Activated CD4-positive, alpha-beta T cell treated with anti-CD3 and anti-CD28 coated beads, Interleukin-2, amount 10 ng/mL, durations not matched to agents 24 days and 14 days (primary cell): ENCODE measurements at regions not wholly inside any gene's neighbourhood (a gene's known extent, or its start where the extent isn't known, plus 50 kb on each side); places are given as distances from the start of the nearest gene placed in this dataset.
"Not testable (repeated sequence)": the region's sequence is repeated elsewhere in the genome, so short reads cannot be mapped to it uniquely, and the experiment has no call there.

Experiments
- DNase-seq: peaks from one replicate; pipeline ENCODE4 v3.0.0; 2022
- H3K27ac Mint-ChIP-seq: one replicate; pipeline ENCODE4 v1.8.0; 2022; ENCODE audit warnings: mild to moderate bottlenecking, mixed read lengths
- H3K27me3 Mint-ChIP-seq: one replicate; pipeline ENCODE4 v1.8.0; 2022; ENCODE audit warnings: mixed read lengths
- H3K36me3 Mint-ChIP-seq: one replicate; pipeline ENCODE4 v1.8.0; 2022; ENCODE audit warnings: low read depth, mild to moderate bottlenecking, mixed read lengths
- H3K4me1 Mint-ChIP-seq: one replicate; pipeline ENCODE4 v1.8.0; 2021; ENCODE audit warnings: mixed read lengths
- H3K4me3 Mint-ChIP-seq: one replicate; pipeline ENCODE4 v1.8.0; 2022; ENCODE audit warnings: mild to moderate bottlenecking, moderate library complexity, mixed read lengths
- H3K9me3 Mint-ChIP-seq: one replicate; pipeline ENCODE4 v1.8.0; 2021; ENCODE audit warnings: mixed read lengths
- intact Hi-C: fragments of 100-400 bp; cut with micrococcal nuclease; formaldehyde crosslinking; loops from one replicate; pipeline ENCODE4 v1.15.1; 2023

- Mint-ChIP-seq H3K27me3 (peaks cover 15% of the 10 kb centered on the region), H3K27ac (no peak overlapping the region), H3K36me3 (no peaks in the 10 kb centered on the region), H3K4me1 (no peaks in the 10 kb centered on the region), H3K9me3 (no peaks in the 10 kb centered on the region), H3K4me3 (no peak overlapping the region)
- intact Hi-C loops = no loop called here
- DNase-seq = no peak
Observed at GRCh38 chrX:110944751-110945675, 149.4 kb upstream of the CHRDL1 start.

- DNase-seq = no peak
- H3K36me3 Mint-ChIP-seq = no peaks in the 10 kb centered on the region
- H3K9me3 Mint-ChIP-seq = no peaks in the 10 kb centered on the region
- no peaks in the 10 kb centered on the region for H3K4me1 Mint-ChIP-seq
- no peak overlapping the region for H3K4me3 Mint-ChIP-seq
- H3K27me3 Mint-ChIP-seq = peaks cover 15% of the 10 kb centered on the region
- H3K27ac Mint-ChIP-seq = no peak overlapping the region
- intact Hi-C loops = no loop called here
Observed at GRCh38 chrX:110944311-110944750, 148.7 kb upstream of the CHRDL1 start.

GRCh38 chrX:110941906-110942305 is 146.3 kb upstream of the CHRDL1 start:
- Mint-ChIP-seq H3K4me3 (no peak overlapping the region), H3K27me3 (peaks cover 15% of the 10 kb centered on the region), H3K36me3 (no peaks in the 10 kb centered on the region), H3K4me1 (no peaks in the 10 kb centered on the region), H3K27ac (no peak overlapping the region), H3K9me3 (no peaks in the 10 kb centered on the region)
- intact Hi-C loops = no loop called here
- DNase-seq = no peak

- intact Hi-C loops = no loop called here
- no peak for DNase-seq
- Mint-ChIP-seq H3K4me1 (no peaks in the 10 kb centered on the region), H3K4me3 (no peak overlapping the region), H3K9me3 (no peaks in the 10 kb centered on the region), H3K36me3 (no peaks in the 10 kb centered on the region), H3K27me3 (peaks cover 4% of the 10 kb centered on the region), H3K27ac (no peak overlapping the region)
Observed at GRCh38 chrX:110938977-110939732, 143.5 kb upstream of the CHRDL1 start.

GRCh38 chrX:110924871-110925270 is 129.3 kb upstream of the CHRDL1 start:
- no peak overlapping the region for H3K27ac Mint-ChIP-seq
- DNase-seq = no peak
- no peaks in the 10 kb centered on the region for H3K9me3 Mint-ChIP-seq
- H3K4me3 Mint-ChIP-seq = no peak overlapping the region
- H3K36me3 Mint-ChIP-seq = no peaks in the 10 kb centered on the region
- H3K27me3 Mint-ChIP-seq = no peaks in the 10 kb centered on the region
- H3K4me1 Mint-ChIP-seq = no peaks in the 10 kb centered on the region
- intact Hi-C loops = no loop called here

DNA sequence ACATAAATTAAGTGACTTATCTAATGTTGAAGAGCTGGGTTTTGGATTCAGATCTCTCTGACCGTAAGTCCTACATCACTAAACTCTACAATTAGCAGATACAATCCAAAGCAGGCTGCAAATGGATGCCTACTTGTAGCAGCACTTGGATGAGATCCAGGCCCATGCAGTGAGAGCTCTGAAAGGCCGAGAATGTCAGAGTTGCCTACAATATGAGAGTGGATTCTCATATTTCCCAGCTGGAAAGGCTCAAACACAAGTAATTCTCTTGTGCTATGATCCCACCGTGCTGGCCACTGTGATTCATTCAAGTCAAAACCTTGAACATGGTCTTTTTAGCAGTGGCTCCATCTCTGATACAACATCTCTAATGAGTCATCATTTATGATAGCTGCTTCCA is 125.4 kb upstream of the CHRDL1 start:
- Mint-ChIP-seq H3K4me3 (no peak overlapping the region), H3K9me3 (no peaks in the 10 kb centered on the region), H3K27ac (no peak overlapping the region), H3K36me3 (no peaks in the 10 kb centered on the region), H3K27me3 (no peaks in the 10 kb centered on the region), H3K4me1 (no peaks in the 10 kb centered on the region)
- DNase-seq = no peak
- intact Hi-C loops = no loop called here

DNA sequence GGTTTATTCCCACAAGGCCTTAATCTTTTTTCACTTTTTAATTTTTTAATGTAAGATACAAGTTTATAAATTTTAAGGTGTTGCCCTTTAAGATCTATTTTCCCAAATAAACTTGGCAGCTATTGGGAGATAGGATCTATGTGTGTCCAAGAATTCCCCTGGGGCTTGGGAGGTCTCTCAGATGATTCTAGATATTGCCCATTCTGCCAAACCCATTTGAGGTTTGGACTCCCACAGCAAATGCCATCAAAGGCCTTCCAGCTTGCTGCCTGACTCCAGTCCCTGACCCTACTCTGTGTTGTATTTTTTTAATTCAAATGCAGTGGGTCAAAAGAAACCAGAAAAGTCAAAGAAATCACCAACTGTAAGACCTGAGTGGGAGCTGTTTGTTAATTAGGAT is 120.0 kb upstream of the CHRDL1 start:
- no peak overlapping the region for H3K27ac Mint-ChIP-seq
- H3K27me3 Mint-ChIP-seq = no peaks in the 10 kb centered on the region
- no peaks in the 10 kb centered on the region for H3K9me3 Mint-ChIP-seq
- H3K4me1 Mint-ChIP-seq = no peaks in the 10 kb centered on the region
- no peak for DNase-seq
- intact Hi-C loops = no loop called here
- no peak overlapping the region for H3K4me3 Mint-ChIP-seq
- H3K36me3 Mint-ChIP-seq = no peaks in the 10 kb centered on the region

DNA sequence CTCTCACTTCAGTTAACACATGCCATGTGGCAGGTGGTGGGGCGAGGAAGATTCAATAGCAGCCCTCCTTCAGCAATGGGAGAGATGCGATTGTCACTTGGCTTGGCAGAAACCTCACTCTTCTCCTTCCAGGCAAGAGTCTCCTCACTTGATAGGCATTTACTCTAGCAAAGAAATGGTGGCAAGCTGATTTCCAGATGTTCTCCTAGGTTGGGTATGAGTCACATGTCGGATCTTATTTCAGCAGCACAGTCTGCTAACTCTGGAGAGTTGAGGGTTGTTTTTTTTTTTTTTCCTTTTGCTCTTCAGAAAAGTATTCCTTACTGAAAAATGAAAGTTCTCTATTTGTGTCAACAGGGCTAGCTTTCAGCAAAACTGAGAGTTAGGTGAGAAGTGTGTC is 119.5 kb upstream of the CHRDL1 start:
- Mint-ChIP-seq H3K36me3 (no peaks in the 10 kb centered on the region), H3K9me3 (no peaks in the 10 kb centered on the region), H3K27ac (no peak overlapping the region), H3K27me3 (no peaks in the 10 kb centered on the region), H3K4me1 (no peaks in the 10 kb centered on the region), H3K4me3 (no peak overlapping the region)
- intact Hi-C loops = no loop called here
- DNase-seq = no peak

DNA sequence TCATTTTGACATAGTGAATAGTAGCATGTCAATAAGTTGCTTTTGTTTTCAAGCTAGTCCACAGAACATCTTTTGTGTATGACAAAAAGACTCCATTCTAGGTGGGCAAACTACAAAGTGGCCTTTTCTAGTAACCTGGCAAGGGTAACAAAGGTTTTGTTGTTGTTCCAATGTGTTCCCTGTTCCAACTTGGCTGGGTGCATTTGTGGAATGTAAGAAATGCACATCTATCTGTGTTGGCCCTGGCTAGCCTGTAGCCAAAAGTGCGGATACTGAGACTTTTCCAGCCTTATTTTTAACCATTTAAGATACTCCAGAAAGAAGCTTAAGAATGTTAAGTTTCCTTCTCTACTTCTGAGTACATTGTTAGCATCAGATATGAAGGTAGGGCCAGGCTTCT is 118.7 kb upstream of the CHRDL1 start:
- Mint-ChIP-seq H3K4me1 (no peaks in the 10 kb centered on the region), H3K27me3 (no peaks in the 10 kb centered on the region), H3K36me3 (no peaks in the 10 kb centered on the region), H3K4me3 (no peak overlapping the region), H3K9me3 (no peaks in the 10 kb centered on the region), H3K27ac (no peak overlapping the region)
- DNase-seq = no peak
- intact Hi-C loops = no loop called here

GRCh38 chrX:110904747-110905146 is 109.1 kb upstream of the CHRDL1 start:
- H3K36me3 Mint-ChIP-seq, DNase-seq, H3K27ac Mint-ChIP-seq, H3K4me1 Mint-ChIP-seq, intact Hi-C loops, H3K27me3 Mint-ChIP-seq, H3K9me3 Mint-ChIP-seq, H3K4me3 Mint-ChIP-seq: not testable (repeated sequence)

DNA sequence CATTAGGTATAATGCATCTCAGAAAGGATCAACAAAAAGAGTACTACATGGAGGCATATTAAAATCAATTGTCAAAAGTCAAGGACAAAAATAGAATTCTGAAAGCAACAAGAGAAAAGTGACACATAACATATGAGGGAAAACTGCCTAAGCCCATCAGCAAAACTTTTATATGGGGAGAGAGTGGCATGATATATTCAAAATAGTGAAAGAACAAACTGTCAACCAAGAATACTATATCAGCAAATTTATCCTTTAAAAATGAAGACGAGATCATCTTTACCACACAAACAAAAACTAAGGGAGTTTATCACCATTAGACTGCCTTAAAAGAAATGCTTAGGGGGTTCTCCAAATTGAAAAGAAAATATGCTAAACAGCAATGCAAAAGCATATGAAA is 86.4 kb upstream of the CHRDL1 start:
- DNase-seq = no peak
- Mint-ChIP-seq H3K4me1 (no peaks in the 10 kb centered on the region), H3K27ac (no peak overlapping the region), H3K27me3 (no peaks in the 10 kb centered on the region), H3K36me3 (no peaks in the 10 kb centered on the region), H3K4me3 (no peak overlapping the region), H3K9me3 (no peaks in the 10 kb centered on the region)
- intact Hi-C loops = no loop called here

DNA sequence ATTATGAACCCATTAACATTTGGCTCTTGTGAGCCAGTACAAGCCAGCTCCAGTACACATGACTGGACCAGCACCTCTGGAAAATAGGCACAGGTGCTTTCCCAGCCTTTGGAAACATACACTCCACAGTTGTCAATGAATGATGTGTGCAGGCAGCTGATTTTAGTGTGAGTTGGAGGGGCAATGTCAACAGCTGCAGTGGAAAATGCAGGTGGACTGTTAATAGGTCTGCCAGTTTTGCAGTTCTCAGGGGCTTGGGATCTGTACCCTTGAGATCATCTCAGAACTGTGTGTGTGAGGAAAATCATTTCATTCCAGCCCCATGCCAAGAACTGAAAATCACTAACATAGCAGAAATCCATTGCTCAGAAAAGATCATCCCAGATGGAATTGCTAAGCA is 81.7 kb upstream of the CHRDL1 start:
- Mint-ChIP-seq H3K9me3 (no peaks in the 10 kb centered on the region), H3K4me1 (no peaks in the 10 kb centered on the region), H3K27me3 (no peaks in the 10 kb centered on the region), H3K4me3 (no peak overlapping the region), H3K27ac (no peak overlapping the region), H3K36me3 (no peaks in the 10 kb centered on the region)
- intact Hi-C loops = no loop called here
- no peak for DNase-seq

DNA sequence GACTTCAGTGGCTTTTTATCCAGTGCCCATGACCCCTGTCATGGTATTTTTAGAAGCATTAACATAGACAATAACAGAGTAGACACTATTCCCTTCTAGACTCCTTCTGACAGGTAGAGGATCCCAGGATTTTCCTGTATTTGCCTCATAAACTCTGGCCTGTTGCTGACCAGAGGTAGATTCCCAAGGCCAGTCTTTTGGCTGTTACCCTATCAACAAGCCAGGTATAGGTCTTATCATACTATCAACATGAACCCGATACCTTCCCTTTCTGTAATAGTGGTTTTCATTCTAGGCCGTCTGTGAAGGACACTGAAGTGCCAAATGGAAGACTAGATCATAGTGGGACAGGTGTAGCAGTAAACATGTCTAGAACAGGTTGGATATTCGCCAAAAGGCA is 76.2 kb upstream of the CHRDL1 start:
- no peaks in the 10 kb centered on the region for H3K4me1 Mint-ChIP-seq
- no peak overlapping the region for H3K27ac Mint-ChIP-seq
- no peaks in the 10 kb centered on the region for H3K27me3 Mint-ChIP-seq
- H3K9me3 Mint-ChIP-seq = no peaks in the 10 kb centered on the region
- H3K36me3 Mint-ChIP-seq = no peaks in the 10 kb centered on the region
- intact Hi-C loops = no loop called here
- no peak for DNase-seq
- H3K4me3 Mint-ChIP-seq = no peak overlapping the region

GRCh38 chrX:110866421-110866820 is 70.8 kb upstream of the CHRDL1 start:
- no peak overlapping the region for H3K27ac Mint-ChIP-seq
- H3K4me1 Mint-ChIP-seq = no peaks in the 10 kb centered on the region
- no peak overlapping the region for H3K4me3 Mint-ChIP-seq
- no peaks in the 10 kb centered on the region for H3K36me3 Mint-ChIP-seq
- intact Hi-C loops = no loop called here
- no peaks in the 10 kb centered on the region for H3K27me3 Mint-ChIP-seq
- H3K9me3 Mint-ChIP-seq = no peaks in the 10 kb centered on the region
- no peak for DNase-seq
